Central memory CD4-positive, alpha-beta T cell (primary cell): ENCODE measurements at regions not wholly inside any gene's neighbourhood (a gene's known extent, or its start where the extent isn't known, plus 50 kb on each side); places are given as distances from the start of the nearest gene placed in this dataset.

Experiments used
- DNase-seq: peaks from one replicate; pipeline ENCODE4 v3.0.0; 2022

DNA sequence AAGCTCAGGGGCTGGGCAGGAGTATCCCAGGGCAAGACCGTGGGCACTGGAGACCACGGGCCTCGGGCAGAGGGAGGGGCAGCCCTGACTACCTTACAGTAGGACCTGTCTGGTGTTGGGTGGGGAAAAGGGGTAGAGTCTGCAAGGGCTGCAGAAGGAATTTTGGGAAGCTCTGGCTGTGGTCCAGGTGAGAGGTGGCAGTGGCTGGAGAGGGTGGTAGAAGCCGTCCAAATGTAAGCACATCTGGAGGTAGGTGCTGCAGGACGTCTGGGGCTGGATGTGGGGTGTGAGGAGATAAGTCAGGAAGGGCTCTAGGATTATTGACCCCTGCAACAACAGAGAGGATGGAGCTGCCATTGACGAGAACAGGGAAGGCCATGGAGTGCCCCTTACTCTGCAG, 486.7 kb downstream of the EIPR1 start:
- no peak for DNase-seq

DNA sequence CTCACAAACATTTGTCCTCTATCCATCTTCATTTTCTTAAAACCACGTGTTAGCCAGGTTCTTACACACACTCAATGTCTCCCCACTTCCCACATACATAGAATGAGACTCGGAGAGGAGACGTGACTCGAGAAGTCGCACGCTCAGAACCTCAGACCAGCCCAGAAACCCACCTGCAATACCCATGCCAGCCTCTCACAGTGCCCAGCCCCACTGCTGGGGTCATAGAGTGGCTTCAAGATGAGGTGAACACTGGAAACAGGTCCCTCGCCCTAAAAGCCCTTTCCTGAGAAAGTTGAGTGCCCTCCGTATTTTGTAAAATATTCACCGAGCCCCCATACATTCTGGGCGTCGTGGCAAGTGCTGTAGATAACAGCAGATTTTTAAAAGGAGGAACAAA, 487.4 kb downstream of the EIPR1 start:
- no peak for DNase-seq

DNA sequence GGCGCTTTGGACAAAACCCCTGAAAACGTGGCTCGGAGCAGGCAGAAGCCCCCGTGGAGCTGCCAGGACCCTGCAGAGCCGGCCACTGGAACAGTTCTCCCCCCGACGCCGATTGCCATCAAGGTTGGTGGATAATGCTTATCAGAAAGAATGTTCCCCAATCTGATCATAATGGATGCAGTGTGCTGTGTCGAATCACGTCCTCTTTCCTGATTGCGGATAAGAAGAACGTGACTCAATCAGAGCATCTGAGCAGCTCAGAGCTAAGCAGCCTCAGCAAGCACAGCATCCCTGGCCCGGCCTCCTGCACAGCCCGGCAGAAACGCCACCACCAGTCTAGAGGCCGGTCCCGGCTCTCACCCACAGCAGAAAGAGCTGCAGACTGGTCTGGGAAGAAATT, 488.0 kb downstream of the EIPR1 start:
- DNase-seq = no peak

DNA sequence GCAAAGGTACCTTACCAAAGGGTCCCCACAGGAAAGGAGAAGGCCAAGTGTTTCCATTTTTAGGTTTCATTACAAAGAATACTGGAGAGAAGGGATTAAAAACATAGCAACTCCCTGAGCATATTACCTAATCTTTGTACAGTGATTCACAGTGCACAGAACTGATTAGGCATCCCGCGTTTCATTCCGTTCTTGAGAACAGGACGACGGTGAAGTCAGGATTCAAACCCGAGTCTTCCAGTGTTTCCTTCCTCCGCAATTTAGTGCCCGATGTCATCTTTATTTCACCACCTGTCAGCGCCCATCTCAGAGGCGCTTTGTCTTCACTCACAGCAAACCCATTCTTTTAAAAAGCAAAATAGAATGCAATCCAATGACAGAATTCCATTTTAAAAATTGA, 488.5 kb downstream of the EIPR1 start:
- DNase-seq = no peak

DNA sequence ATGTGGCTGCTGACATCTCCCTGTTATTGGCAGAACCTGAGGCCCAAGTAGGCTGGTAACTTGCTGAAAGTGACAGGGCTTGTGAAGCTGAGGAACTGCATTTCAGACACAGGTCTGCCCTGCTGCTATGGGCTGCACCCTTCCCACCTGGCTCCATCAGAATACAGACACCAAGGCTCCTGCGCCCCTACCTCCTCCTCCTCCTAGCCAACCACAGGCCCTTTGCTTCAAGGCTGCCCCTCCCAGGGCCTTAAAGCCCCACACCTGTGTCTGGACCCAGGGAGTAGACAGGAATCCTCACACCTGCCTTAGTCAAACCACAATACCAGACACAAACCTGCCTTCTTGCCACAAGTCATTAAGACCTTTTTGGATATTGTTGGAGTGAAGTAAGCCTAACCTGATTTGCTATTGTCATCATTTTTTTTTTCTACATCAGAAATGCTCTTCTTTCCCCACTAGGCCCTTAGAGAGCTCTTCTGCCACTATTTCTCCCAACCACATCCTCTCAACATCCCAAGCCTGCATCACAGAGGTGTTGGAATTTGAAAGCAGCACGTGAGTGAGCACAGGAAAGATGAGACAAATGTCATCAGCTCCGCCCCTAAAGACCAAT, 489.7 kb downstream of the EIPR1 start:
- DNase-seq = no peak

DNA sequence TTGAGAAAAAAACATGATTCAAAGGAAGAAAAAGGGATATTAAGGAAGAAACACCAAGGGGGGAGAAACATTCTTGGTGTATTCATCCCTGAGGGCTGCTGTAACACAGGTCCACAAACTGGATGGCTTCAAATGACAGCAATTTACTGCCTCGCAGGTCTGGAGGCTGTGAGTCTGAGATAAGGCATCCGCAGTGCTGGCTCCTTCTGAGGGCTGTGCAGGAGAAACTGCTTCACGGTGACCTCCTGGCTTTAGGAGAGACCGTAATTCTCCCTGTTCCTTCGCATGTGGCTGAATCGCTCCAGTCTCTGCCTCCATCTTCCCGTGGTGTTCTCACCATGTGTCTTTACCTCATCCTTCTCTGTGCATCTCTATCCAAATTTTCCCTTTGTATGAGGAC, 490.7 kb downstream of the EIPR1 start:
- DNase-seq = no peak

DNA sequence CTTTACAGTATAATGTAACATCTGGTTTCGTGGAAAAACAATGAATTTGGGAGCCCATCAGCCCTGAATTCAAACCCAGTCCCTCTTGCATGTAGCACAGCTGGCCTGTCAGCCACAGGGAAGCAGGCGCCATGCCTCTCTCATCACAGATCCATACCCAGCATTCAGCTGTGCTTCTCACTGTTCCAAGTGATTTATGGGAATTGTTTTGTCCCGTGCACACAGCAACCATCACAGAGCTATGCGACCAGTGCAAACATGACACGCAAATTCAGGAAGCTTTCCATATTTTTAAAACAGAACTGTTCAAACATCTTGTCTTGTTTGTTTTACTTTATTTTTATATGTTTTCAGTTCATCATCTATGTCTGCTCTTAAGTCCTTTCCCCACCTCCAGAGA, 496.1 kb downstream of the EIPR1 start:
- no peak for DNase-seq

DNA sequence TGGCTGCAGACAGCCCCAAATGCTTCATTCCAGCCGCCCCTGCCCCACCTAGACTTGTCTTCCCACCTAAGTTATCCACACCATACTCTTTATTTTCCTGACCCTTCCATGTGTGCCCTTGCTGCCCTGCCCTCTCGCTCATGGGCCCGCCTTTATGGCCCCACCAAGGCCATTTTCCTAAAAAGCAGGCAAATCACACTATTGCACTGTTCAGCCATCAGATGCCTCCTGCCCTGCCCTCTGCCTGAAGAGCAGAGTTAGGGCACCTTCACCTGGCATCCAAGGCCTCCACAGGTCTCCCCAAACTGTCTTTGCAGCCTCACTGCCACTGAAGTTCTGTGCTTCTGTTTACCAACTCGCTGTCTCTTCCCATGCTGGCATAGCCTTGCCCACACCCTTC, 496.7 kb downstream of the EIPR1 start:
- no peak for DNase-seq

DNA sequence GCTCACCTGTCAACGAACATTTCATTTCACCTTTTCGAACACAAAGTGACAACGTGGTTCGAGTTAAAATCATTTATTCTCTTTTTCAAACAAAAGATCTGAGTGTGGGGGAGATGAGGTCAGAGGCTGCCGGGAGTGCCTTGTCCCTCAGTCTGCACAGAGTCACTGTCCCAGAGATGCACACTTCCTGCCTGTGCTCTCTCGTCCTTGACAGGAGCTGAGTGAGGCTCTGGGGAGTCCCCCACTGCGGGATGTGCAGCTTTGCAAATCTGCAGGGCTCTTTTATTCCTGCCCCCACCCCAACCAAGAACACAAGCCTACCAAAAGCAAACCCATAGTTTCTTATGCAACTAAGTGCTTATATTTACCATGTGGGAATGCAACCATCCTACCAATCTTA, 497.8 kb downstream of the EIPR1 start:
- no peak for DNase-seq

DNA sequence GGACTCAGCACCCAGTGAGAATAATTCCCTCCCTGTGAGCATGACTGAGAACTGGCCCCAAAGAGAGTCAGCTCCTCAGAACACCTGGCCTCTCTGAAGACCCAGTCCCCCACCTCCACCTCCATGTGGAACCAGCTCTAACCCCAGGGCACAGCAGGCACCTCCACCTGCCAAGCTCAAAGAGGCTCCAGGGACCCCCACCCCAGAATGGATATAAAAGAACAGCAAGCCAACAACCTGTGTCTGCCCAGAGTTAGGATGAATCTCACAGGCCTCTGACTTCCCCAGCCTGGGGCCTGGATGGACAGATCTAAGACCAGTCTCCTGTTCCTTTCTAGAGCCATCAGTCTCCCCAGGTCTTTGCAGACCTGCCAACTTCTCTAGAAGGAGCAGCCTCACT, 498.5 kb downstream of the EIPR1 start:
- no peak for DNase-seq

DNA sequence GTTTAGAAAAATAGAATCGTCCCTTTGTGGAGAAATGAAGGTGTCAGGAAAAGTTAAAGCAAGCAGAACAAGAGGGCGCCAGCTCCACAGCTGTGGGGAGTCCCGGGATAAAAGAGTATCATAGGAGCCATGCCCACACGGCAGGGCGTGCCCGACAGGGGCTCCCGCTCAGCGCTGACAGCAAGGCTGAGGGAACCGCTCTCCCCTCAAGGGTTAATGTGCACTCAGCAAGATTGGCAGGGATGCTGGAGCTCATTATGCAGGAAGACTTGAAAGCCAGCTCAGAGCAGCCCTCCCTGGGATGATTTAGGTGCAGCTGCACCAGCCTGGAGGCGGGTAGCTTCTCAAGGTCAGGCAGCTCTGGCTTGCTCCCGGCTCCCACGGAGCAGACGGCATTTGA, 500.2 kb downstream of the EIPR1 start:
- DNase-seq = no peak

DNA sequence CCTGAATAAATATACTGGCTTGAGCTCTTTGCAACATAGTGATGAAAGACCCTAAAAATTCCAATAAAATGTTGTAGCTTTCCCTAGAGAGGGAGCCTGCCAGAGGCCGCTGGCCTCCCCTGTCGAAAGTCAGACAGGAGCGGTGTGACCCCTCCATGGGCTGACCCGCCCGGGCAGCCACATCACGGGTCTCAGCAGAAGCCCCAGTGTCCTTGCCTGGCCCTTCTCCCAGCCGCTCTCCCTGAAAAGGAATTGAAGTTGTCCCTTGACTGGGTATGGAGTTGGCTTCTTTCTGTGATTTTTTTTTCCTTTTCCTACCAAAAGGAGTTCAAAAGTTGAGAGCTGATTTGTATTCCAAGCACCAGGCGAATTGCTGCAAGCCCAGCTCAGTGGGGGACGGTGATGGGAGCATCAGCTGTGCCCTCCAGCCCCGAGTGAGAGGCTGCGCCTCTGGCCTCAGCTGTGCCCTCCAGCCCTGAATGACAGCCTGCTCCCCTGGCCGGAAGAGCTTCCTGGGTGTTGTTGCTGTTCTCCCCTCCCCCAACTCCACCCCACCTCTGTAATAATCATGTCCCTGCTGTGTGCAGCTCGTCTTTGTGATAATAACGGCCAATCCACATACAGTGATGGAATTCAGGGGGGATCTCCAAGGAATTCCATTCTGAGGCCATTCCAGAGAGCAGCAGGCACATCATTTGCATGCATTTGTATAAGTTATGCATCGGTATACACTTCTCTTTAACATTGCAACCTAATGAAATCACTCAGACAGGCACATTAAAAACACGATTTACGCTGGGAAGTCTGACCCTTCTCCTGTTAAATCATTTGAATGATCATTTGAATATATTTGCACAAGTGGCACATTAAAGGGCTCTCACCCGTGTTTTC, 501.0 kb downstream of the EIPR1 start:
- DNase-seq = no peak

DNA sequence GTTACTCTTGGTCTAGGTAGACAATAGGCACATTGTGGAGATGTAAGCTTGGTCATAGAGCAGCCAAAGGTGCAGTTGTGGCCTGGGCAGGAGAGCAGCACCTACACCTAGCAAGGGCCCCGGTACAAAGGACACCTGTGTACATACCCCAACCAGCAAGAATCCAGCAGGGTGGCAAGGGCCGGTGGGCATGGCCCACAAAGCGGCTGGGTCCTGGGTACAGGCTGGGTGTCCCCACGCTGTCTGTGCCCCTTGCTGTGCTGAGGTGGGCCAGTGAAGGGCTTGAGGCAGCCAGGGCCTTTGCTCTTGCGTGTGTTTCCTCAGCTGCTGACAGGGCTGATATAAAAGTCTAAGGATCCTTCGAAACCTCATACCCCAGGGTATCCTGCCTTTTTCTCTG, 501.8 kb downstream of the EIPR1 start:
- no peak for DNase-seq

DNA sequence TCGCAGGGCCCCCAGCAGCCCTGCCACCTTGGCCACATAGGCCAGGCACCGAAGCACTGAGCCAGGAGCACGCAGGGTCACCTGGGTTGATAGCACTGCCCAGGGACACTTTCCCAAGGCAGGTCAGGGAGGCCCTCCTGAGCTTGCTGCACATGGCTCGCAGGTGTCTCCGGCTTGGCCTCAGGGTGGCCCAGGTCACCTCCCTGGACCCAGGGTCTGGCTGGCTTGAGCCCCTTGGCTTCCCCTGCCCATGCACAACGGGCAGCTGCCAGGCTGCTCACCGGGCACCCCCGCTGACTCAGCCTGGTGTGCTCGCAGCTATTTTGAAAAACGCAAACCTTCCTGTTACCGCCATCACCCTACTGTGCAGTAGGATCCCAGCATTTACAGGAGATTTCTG, 502.3 kb downstream of the EIPR1 start:
- no peak for DNase-seq

DNA sequence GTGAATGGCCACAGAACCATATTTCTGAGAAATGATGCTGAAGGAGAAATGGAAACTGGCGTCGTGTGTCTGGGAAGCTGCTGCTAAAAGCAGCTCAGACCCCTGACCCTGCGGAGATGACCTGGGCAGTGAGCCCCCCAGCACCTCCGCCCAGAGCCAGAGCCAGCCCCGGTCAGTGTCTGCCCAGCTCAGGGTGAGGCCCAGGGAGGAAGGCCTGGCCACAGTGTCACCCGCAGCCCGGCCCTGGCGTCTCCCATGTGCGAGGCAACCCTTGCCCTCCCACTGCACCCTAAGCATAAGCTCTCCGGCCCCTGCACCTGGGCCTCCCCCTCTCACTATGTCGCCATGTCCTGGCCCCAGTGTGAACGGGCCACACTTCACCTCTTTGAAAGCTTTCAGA, 502.8 kb downstream of the EIPR1 start:
- no peak for DNase-seq

DNA sequence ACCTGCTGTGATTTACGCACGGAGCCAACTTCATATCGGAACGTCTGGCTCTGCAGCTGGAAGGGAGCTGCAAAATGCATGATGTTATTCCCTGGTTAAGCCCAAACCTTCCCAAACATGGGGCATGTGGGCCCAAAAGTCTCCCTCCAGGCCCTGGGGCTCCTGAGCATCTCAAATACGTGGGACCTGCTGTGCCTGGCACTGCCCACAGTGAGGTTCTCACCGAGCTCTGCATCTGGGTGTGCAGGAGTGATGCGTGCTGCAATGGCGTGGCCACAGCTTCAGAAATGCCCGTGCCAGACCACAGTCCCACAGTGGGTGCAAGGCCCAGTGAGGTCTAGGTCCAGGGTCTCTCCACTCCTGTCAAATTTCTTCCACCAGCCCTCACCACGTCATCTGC, 503.3 kb downstream of the EIPR1 start:
- DNase-seq = no peak

DNA sequence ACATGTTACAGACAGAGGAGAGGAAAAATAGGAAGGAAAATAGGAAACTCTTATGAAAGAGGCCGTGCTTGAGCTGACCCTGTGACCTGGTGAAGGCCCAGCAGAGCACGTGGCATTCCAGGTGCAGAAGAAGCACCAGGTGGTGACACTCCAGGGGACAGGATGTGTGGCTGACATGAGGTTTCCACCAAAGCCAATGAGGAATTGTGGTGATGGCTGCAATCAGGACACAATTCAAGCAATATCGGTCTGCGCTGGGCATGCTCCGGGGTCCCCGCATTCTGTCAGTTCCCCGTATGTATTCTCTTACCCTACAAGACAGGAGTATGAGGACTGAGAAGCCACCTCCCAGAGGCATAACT, 504.2 kb downstream of the EIPR1 start:
- no peak for DNase-seq

DNA sequence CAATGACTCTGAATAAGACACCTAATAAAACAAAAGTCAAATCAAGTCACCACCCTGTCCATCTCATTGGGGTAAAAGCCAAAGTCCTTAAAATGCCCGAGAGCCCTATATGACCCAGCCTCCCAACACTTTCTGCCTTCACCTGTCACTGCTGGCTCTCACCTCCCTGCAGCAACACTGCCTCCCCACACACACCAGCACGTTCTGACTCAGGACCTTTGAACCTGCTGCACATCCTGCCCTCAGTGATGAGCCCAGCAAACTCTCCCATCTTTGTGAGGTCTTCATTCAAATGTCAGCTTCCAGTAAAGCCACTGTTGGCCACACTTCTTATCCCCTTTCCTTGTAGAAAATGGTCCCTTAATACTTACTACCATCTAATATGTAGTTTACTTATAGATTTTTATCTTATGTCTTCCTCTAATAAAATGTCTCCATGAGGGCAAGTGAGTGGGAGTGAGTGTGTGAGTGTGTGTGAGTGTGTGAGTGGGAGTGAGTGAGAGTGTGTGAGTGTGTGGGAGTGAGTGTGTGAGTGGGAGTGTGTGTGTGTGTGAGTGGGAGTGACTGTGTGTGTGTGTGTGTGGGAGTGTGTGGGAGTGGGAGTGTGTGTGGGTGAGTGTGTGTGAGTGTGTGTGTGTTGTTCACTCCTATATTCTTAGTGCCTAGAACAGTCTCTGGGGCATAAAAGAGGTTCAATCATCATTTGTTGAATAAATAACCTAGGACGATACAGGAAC, 504.7 kb downstream of the EIPR1 start:
- no peak for DNase-seq

DNA sequence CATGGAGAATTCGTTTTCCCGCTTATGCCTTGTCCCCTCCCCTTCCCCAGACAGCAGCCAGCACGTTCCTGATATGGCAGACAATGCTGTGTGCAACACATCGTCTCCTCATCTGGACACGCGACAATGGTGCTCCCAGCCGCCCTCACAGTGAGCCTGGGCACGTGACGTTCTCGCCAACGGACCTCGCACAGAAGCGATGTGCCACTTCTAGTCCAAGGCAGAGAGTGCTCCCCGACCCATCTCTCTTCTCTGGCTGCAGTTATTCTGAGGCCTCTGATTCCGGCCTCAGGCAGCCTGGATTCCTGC, 505.4 kb downstream of the EIPR1 start:
- DNase-seq = no peak

DNA sequence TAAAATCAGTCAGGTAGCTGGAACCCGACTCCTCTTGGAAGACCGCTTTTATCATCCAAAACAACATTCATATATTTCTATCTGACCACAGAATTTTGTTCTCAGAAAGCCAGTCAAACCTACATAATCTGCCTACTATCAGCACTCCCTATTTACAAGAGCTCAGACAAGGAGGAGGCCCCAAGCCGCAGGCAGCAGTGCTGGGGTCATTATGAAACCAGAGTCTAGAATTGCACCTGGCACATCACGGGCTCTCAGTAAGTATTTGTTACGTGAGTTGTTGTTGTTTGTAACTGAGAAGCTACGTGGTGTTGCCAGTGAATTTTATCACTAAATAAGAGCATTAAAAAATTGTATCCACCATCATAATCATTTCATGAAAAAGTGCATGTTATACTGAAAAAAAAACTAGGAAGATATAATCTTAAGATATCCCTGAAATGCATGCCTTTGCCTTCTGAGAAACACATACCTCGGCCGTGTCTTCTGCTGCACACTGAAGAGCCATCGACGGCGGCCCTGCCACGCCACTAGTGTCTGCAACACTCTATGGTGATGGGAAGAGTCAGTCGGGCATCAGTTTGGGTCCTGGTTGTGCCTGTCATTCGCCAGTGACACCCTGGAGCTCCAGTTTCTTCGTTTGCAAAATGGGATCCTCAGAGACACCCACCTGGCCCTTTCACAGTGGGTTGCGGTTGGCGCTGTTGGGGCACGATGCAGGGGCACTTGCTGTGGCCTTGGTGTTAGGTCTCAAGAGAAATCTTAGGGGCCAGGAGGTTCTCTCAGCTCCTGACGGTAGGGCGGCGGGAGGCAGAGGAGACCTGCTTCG, 505.9 kb downstream of the EIPR1 start:
- DNase-seq = no peak

DNA sequence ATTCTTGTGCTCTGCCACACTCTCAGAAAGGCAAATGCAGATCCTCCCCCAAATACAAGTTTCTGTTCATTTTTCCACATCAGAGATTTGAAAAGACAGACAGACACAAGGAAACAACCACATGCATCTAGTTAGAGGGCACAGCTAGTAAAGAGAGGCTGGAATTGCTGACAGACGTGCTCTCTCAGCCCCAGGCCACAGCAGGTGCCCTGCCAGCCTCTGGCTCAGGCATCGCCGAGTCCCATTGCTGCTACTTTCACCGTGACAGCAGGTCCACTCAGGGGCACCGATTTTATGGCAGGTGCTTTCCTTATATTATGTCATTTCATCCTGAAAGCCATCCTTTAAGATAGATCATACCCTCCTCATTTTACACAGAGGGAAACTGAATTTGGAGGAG, 507.5 kb downstream of the EIPR1 start:
- no peak for DNase-seq

DNA sequence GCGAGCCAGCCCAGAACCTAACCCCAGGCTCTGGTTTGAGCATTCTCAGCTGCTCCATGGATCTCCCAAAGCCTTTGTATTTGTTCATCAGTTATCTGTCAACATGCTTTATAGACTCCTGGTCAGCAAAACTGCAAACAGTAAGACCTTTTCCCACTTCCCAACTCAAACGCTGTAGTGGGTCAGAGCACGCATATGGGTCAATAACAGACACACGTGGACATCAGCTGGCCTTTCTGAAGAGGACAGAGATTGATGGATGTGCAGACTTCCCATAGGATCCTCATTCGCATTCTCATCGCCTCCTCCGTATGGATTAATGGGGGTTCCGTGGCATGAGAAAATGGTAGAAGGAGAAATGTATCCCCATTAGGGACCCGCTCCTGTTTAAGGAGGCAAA, 508.1 kb downstream of the EIPR1 start:
- DNase-seq = no peak

DNA sequence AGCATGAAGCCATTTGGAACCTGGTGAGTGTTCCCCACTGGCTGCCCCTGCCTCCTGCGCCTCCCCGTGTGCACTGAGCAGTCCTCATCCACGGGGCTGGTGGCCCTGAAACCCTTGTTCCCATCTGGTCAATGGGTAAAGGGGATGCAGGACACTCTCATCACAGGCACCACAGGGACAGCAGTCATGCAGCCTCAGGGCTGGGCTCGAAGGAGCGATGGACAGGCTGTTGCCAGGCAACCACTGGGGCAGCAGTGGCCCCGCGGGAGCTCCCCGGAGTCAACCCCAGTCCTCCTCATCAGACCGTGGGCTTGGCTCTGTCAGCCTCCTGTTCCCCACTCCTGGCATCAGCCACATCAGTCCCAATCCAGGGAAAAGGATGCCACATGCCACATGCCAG, 509.5 kb downstream of the EIPR1 start:
- DNase-seq = no peak
